C4-2B (cell line): ENCODE measurements at regions not wholly inside any gene's neighbourhood (a gene's known extent, or its start where the extent isn't known, plus 50 kb on each side); places are given as distances from the start of the nearest gene placed in this dataset.
"Not testable (repeated sequence)": the region's sequence is repeated elsewhere in the genome, so short reads cannot be mapped to it uniquely, and the experiment has no call there.

Experiments
- H3K27ac ChIP-seq: fragments of 450-650 bp; 2 replicates; pipeline ENCODE4 v1.5.1; 2017
- ZFX ChIP-seq: fragments of 450-650 bp; IDR thresholded peaks from 2 replicates; pipeline ENCODE4 v1.6.1; 2017
- TF ChIP-seq, protein P1 (sequence below): fragments of 450-650 bp; conservative IDR thresholded peaks from 2 replicates; pipeline ENCODE4 v1.5.1; 2017; ENCODE audit warnings: mild to moderate bottlenecking

DNA sequence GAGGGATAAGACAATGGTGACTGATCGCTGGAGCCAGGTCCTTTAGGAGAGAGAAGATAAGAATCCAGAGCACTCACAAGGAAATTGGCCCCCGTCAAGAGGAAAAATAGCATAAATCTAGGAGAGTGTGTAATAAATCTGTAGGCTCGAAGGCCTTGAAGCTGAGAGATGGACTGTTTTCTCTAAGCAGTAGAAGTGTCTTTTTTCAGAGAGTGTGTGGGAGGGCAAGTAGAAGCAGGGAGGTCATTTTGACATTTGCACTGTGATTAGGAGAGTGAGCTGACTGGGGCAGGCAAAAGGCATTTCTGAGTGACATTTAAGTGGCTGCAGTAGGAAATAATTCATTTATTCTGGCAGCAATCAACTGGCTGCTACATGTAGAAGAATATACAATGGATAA lies 78.0 kb upstream of the DDHD1 start:
- no peak for TF ChIP-seq ZFX
- TF ChIP-seq, protein P1, sequence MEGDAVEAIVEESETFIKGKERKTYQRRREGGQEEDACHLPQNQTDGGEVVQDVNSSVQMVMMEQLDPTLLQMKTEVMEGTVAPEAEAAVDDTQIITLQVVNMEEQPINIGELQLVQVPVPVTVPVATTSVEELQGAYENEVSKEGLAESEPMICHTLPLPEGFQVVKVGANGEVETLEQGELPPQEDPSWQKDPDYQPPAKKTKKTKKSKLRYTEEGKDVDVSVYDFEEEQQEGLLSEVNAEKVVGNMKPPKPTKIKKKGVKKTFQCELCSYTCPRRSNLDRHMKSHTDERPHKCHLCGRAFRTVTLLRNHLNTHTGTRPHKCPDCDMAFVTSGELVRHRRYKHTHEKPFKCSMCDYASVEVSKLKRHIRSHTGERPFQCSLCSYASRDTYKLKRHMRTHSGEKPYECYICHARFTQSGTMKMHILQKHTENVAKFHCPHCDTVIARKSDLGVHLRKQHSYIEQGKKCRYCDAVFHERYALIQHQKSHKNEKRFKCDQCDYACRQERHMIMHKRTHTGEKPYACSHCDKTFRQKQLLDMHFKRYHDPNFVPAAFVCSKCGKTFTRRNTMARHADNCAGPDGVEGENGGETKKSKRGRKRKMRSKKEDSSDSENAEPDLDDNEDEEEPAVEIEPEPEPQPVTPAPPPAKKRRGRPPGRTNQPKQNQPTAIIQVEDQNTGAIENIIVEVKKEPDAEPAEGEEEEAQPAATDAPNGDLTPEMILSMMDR, result no peak
- no peak overlapping the region for H3K27ac ChIP-seq

DNA sequence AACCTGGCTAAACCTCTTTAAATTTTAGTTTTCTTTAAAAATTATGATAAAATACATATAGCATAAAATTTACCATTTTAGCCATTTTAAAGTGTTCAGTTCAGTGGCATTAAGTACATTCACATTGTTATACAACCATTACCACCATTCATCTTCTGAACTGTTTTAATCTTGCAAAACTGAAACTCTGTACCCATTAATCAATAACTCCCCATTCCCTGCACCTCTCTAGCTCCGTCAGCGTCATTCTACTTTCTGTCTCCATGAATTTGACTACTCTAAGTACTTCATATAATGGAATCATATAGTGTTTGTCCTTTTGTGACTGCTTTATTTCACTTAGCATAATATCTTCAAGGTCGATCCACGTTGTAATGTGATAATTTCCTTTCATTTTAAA lies 75.8 kb upstream of the DDHD1 start:
- TF ChIP-seq, protein P1, result no peak
- no peak for TF ChIP-seq ZFX
- H3K27ac ChIP-seq, result no peak overlapping the region

- no peak for TF ChIP-seq ZFX
- TF ChIP-seq, protein P1, result no peak
- H3K27ac ChIP-seq, result no peak overlapping the region
Observed at GRCh38 chr14:53227154-53227718, 74.1 kb upstream of the DDHD1 start.

DNA sequence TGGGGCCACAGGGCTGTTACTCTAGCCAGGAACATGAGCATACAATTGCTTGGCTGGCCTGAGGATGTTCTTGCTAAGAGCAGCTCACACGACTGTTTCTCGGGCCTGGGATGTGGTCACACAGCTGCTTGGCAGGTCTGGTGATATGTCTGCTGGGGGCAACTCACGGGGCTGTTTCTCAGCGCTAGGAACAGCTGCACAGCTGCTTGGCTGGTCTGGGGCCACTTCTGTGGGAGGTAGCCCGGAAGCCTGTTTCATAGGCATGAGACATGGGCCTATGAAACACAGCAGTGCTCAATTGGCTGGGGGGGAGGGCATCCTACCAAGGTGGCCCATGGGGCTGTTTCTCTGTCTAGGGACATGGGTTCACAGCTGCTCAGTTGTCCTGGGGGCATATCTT lies 73.4 kb upstream of the DDHD1 start:
- TF ChIP-seq, protein P1, result no peak
- no peak for TF ChIP-seq ZFX
- no peak overlapping the region for H3K27ac ChIP-seq

GRCh38 chr14:53220914-53221313 lies 67.8 kb upstream of the DDHD1 start:
- TF ChIP-seq, protein P1, result no peak
- no peak for TF ChIP-seq ZFX

GRCh38 chr14:53218161-53218560 lies 65.0 kb upstream of the DDHD1 start:
- peak overlapping the region; percentile 53; the same call in 1 of the 2 replicates for H3K27ac ChIP-seq
- no peak for TF ChIP-seq ZFX
- TF ChIP-seq, protein P1, result no peak

More at GRCh38 chr14:53220914-53221313, 67.8 kb upstream of the DDHD1 start:
- H3K27ac ChIP-seq, result no peak overlapping the region

- peak overlapping the region; percentile 53 for H3K27ac ChIP-seq
Observed at GRCh38 chr14:53217316-53217994, 64.3 kb upstream of the DDHD1 start.

DNA sequence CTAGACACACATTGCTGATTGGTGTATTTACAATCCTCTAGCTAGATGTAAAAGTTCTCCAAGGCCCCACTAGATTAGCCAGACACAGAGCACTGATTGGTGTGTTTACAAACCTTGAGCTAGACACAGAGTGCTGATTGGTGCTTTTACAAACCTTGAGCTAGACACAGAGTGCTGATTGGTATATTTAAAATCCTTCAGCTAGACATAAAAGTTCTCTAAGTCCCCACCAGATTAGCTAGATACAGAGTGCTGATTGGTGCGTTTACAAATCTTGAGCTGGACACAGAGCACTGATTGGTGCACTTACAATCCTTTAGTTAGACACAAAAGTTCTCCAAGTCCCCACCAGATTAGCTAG lies 63.8 kb upstream of the DDHD1 start:
- H3K27ac ChIP-seq, result peak overlapping the region; percentile 53

More at GRCh38 chr14:53217316-53217994, 64.3 kb upstream of the DDHD1 start:
- TF ChIP-seq, protein P1, result peak; percentile 62
- no peak for TF ChIP-seq ZFX

GRCh38 chr14:53216478-53216877 lies 63.4 kb upstream of the DDHD1 start:
- H3K27ac ChIP-seq, result not testable (repeated sequence)
